ENCODE measurements at regions not wholly inside any gene's neighbourhood (a gene's known extent, or its start where the extent isn't known, plus 50 kb on each side); places are given as distances from the start of the nearest gene placed in this dataset.

DNA sequence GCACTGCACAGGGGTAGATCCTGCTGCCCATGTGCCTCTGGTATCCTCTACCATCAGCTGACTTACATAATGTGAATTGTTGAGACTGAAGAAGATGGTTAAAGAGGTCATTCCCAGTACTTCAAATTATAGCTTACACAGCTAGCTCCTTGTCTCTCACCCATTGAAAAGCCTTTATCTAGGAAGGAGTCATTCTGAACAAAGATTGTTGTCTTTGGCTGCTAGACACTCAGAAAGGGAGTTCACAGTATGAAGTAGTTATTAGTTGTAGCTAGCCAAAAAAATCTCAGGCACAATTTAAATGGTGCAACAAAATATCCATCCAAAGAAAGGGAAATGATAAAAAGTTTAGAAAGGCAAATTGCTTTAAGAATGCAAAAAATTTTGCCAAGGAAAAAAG lies 102.0 kb upstream of the NREP start:
- Histone ChIP-seq H3K36me3 (ENCODE audit: control insufficient read depth, insufficient read depth, low read length) (no peaks in the 10 kb centered on the region), H3K4me3 (ENCODE audit: low read length) (no peak overlapping the region), H3K27ac (ENCODE audit: low read length) (no peak overlapping the region), H3K9me3 (ENCODE audit: control insufficient read depth, insufficient read depth, low read length) (no peaks in the 10 kb centered on the region), H3K27me3 (ENCODE audit: control insufficient read depth, insufficient read depth, low read length) (no peaks in the 10 kb centered on the region), H3K4me1 (ENCODE audit: control insufficient read depth, insufficient read depth, low read length) (no peaks in the 10 kb centered on the region)
- DNase-seq: no peak
- intact Hi-C loops (cut with micrococcal nuclease): no loop called here
- Mint-ChIP-seq H3K9me3 (peaks cover 0 to 3% of the 10 kb centered on the region in 2 donors), H3K27me3 (ENCODE audit: low read depth in 2 of 2) (peaks cover 7 to 14% of the 10 kb centered on the region in 2 donors), H3K4me1 (no peaks in the 10 kb centered on the region), H3K36me3 (no peaks in the 10 kb centered on the region), H3K4me3 (no peak overlapping the region), H3K27ac (no peak overlapping the region)
- TF ChIP-seq, protein P1, sequence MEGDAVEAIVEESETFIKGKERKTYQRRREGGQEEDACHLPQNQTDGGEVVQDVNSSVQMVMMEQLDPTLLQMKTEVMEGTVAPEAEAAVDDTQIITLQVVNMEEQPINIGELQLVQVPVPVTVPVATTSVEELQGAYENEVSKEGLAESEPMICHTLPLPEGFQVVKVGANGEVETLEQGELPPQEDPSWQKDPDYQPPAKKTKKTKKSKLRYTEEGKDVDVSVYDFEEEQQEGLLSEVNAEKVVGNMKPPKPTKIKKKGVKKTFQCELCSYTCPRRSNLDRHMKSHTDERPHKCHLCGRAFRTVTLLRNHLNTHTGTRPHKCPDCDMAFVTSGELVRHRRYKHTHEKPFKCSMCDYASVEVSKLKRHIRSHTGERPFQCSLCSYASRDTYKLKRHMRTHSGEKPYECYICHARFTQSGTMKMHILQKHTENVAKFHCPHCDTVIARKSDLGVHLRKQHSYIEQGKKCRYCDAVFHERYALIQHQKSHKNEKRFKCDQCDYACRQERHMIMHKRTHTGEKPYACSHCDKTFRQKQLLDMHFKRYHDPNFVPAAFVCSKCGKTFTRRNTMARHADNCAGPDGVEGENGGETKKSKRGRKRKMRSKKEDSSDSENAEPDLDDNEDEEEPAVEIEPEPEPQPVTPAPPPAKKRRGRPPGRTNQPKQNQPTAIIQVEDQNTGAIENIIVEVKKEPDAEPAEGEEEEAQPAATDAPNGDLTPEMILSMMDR (IDR thresholded peaks at IDR 0.05): no peak
- ATAC-seq: no peak

DNA sequence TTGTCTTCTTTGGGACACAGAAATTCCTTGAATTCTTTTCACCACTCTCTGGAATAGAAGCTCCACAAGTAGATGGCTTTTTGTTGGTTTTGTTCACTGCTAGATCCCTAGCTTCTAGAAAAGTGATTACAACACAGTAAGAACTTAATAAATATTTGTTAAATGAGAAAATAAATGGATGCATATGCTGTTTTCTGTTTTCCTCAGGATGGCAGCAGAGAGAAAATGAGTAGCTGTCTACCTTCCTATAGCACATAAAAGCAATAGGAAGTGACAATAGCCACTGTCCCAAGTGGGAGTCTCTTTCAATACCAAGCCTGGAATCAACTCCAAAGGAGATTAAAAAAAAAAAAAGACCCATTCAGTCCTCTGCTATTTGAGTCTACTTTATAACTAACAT lies 100.6 kb upstream of the NREP start:
- Mint-ChIP-seq H3K4me3 (no peak overlapping the region), H3K27me3 (ENCODE audit: low read depth in 2 of 2) (peaks cover 0 to 14% of the 10 kb centered on the region in 2 donors), H3K36me3 (no peaks in the 10 kb centered on the region), H3K4me1 (peaks cover 0 to 4% of the 10 kb centered on the region in 2 donors), H3K27ac (no peak overlapping the region), H3K9me3 (no peaks in the 10 kb centered on the region)
- TF ChIP-seq, protein P1 (IDR thresholded peaks at IDR 0.05): no peak
- H3K36me3 ChIP-seq (ENCODE audit: control insufficient read depth, insufficient read depth, low read length): no peaks in the 10 kb centered on the region
- no peak overlapping the region for H3K4me3 ChIP-seq (ENCODE audit: low read length)
- H3K9me3 ChIP-seq (ENCODE audit: control insufficient read depth, insufficient read depth, low read length): no peaks in the 10 kb centered on the region
- DNase-seq (no peak), ATAC-seq (no peak)
- no peaks in the 10 kb centered on the region for H3K27me3 ChIP-seq (ENCODE audit: control insufficient read depth, insufficient read depth, low read length)
- H3K27ac ChIP-seq (ENCODE audit: low read length): no peak overlapping the region
- H3K4me1 ChIP-seq (ENCODE audit: control insufficient read depth, insufficient read depth, low read length): no peaks in the 10 kb centered on the region
- intact Hi-C loops (cut with micrococcal nuclease): no loop called here

DNA sequence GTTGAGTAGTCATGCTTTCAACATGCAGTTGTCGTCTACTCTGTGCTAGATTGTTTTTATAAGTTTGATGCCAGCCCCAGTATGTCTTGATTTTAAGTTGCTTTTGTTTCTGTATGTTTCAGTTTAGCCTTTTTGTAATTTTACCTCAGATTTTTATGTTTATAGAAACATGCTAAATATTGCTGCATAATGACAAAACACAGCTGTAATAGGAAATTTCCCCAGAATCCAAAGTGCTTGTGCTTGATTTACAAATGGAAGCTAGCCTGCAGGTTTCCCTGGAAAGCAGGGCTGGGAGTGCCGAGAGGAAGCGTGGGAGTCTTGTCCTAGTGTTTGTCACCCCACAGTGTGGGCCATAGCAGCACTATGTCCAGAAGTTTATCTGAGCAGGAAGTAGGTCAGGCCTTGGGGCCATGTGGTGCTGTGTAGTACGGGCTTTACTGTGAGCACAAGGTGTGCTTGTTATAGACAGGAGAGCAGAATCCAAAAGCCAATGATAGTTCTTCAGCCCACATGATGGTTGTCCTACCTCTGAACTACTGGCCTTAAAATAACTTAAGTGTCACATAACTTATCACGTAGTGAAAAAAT lies 100.0 kb upstream of the NREP start:
- Mint-ChIP-seq H3K9me3 (no peaks in the 10 kb centered on the region), H3K27ac (no peak overlapping the region), H3K4me3 (no peak overlapping the region), H3K4me1 (peaks cover 0 to 4% of the 10 kb centered on the region in 2 donors), H3K36me3 (no peaks in the 10 kb centered on the region), H3K27me3 (ENCODE audit: low read depth in 2 of 2) (peaks cover 0 to 14% of the 10 kb centered on the region in 2 donors)
- H3K27me3 ChIP-seq (ENCODE audit: control insufficient read depth, insufficient read depth, low read length): no peaks in the 10 kb centered on the region
- TF ChIP-seq, protein P1 (IDR thresholded peaks at IDR 0.05): no peak
- no peak overlapping the region for H3K4me3 ChIP-seq (ENCODE audit: low read length)
- DNase-seq: no peak
- H3K27ac ChIP-seq (ENCODE audit: low read length): no peak overlapping the region
- no peak for ATAC-seq
- WGBS (ENCODE audit: insufficient coverage): 87% methylated on average over 4 of the region's 5 CpGs
- intact Hi-C loops (cut with micrococcal nuclease): no loop called here
- no peaks in the 10 kb centered on the region for H3K9me3 ChIP-seq (ENCODE audit: control insufficient read depth, insufficient read depth, low read length)
- no peaks in the 10 kb centered on the region for H3K4me1 ChIP-seq (ENCODE audit: control insufficient read depth, insufficient read depth, low read length)
- no peaks in the 10 kb centered on the region for H3K36me3 ChIP-seq (ENCODE audit: control insufficient read depth, insufficient read depth, low read length)

DNA sequence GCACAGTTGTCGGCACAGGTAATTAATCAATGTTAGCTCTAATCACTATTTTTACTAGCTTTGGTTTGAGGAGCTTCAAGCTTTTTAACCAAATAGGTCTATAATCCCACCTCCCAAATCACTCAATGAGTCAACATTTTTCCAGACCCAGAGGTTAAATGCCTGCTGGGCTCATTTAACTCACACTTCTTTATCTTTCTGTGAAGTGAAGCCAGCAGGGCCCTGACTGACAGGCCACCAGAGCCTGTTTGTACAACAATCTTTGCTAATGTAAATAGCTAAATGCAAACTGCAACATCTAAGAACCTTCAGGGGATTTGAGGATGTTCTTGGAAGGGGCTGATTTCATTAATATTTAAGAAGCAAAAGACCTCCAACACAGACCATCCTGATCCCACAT lies 98.4 kb upstream of the NREP start:
- TF ChIP-seq, protein P1 (IDR thresholded peaks at IDR 0.05): no peak
- no CpG with 5 or more reads among the region's 1 CpG for WGBS (ENCODE audit: insufficient coverage)
- Mint-ChIP-seq H3K27ac (no peak overlapping the region), H3K36me3 (no peaks in the 10 kb centered on the region), H3K4me3 (no peak overlapping the region), H3K4me1 (peaks cover 0 to 4% of the 10 kb centered on the region in 2 donors), H3K27me3 (ENCODE audit: low read depth in 2 of 2) (peaks cover 0 to 9% of the 10 kb centered on the region in 2 donors), H3K9me3 (no peaks in the 10 kb centered on the region)
- H3K9me3 ChIP-seq (ENCODE audit: control insufficient read depth, insufficient read depth, low read length): no peaks in the 10 kb centered on the region
- no peak overlapping the region for H3K4me3 ChIP-seq (ENCODE audit: low read length)
- no peaks in the 10 kb centered on the region for H3K36me3 ChIP-seq (ENCODE audit: control insufficient read depth, insufficient read depth, low read length)
- no peaks in the 10 kb centered on the region for H3K4me1 ChIP-seq (ENCODE audit: control insufficient read depth, insufficient read depth, low read length)
- ATAC-seq (no peak), DNase-seq (no peak)
- intact Hi-C loops (cut with micrococcal nuclease): no loop called here
- H3K27me3 ChIP-seq (ENCODE audit: control insufficient read depth, insufficient read depth, low read length): no peaks in the 10 kb centered on the region
- no peak overlapping the region for H3K27ac ChIP-seq (ENCODE audit: low read length)
